ENCODE measurements at regions not wholly inside any gene's neighbourhood (a gene's known extent, or its start where the extent isn't known, plus 50 kb on each side); places are given as distances from the start of the nearest gene placed in this dataset.

DNA sequence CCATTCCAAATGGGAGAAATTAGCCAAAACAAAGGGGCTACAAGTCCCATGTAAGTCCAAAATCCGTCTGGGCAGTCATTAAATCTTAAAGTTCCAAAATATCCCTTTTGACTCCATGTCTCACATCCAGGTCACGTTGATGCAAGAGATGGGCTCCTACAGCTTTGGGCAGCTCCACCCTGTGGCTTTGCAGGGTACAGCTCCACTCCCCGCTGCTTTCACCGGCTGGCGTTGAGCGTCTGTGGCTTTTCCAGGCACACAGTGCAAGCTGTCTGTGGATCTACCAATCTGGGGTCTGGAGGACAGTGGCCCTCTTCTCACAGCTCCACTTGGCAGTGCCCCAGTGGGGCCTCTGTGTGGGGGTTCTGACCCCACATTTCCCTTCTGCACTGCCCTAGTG, 130.2 kb downstream of the TPR start:
- intact Hi-C loops (cut with micrococcal nuclease) (loop anchor here (1.0 kb wide), 1 partner anchor 90 kb away; no protein-coding TSS in a partner anchor), in situ Hi-C loops (cut with MboI) (no loop called here)
- H2AFZ ChIP-seq (ENCODE audit: low read depth, low read length): peak overlapping the region; percentile 57
- H3K79me2 ChIP-seq (ENCODE audit: control insufficient read depth, insufficient read depth, low read length): no peaks in the 10 kb centered on the region
- FAIRE-seq (no peak), ATAC-seq (peak; percentile 99), DNase-seq (ENCODE audit: extremely low read depth in 1 of 4, low spot score in 3 of 4) (peak in 1 of 4 experiments; percentile 55)
- BruUV-seq (replicated peaks): no TSS peak
- no peaks in the 10 kb centered on the region for H3K9me3 ChIP-seq (replicated peaks; ENCODE audit: control insufficient read depth, insufficient read depth, low read depth, low read length)
- ChIA-PET CTCF (ENCODE audit: low intra/inter-chr PET ratio) (no interaction called here), POLR2A (no interaction called here)
- no peak overlapping the region for H3K4me2 ChIP-seq (ENCODE audit: insufficient read depth, low read length)
- no peak overlapping the region for H3K27ac ChIP-seq (ENCODE audit: extremely low read depth, low read depth, low read length)
- H4K20me1 ChIP-seq (replicated peaks; ENCODE audit: control insufficient read depth, insufficient read depth, low read length): no peaks in the 10 kb centered on the region
- H3K4me3 ChIP-seq: no peak overlapping the region
- WGBS (ENCODE audit: insufficient coverage, low coverage, missing lambda C conversion rate): 2% methylated on average over 6 of the region's 6 CpGs
- no peaks in the 10 kb centered on the region for H3K9me1 ChIP-seq (ENCODE audit: control insufficient read depth, insufficient read depth, low read length)
- no peaks in the 10 kb centered on the region for H3K27me3 ChIP-seq (ENCODE audit: control insufficient read depth in 2 of 2, insufficient read depth in 2 of 2, low read length in 2 of 2)
- H3K4me1 ChIP-seq (replicated peaks in 1 of 2; ENCODE audit: control insufficient read depth in 2 of 2, insufficient read depth in 2 of 2, low read length in 2 of 2): no peaks in the 10 kb centered on the region
- no peak overlapping the region for H3K9ac ChIP-seq (ENCODE audit: insufficient read depth in 1 of 2, low read depth in 2 of 2, low read length in 2 of 2)
- H3K36me3 ChIP-seq (ENCODE audit: control insufficient read depth, insufficient read depth, low read length): no peaks in the 10 kb centered on the region
- TF ChIP-seq, protein P1, sequence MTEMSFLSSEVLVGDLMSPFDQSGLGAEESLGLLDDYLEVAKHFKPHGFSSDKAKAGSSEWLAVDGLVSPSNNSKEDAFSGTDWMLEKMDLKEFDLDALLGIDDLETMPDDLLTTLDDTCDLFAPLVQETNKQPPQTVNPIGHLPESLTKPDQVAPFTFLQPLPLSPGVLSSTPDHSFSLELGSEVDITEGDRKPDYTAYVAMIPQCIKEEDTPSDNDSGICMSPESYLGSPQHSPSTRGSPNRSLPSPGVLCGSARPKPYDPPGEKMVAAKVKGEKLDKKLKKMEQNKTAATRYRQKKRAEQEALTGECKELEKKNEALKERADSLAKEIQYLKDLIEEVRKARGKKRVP (CRISPR knock-in tag; IDR thresholded peaks at IDR 0.05): no peak
- TF ChIP-seq RAD21 (CRISPR knock-in tag; conservative IDR thresholded peaks at IDR 0.05 in 1 of 2, IDR thresholded peaks at IDR 0.05 in 1 of 2) (peak; percentile 42 to 76), GABPB1 (CRISPR knock-in tag; IDR thresholded peaks at IDR 0.05) (no peak), LARP7 (IDR thresholded peaks at IDR 0.05) (no peak), ZNF212 (CRISPR knock-in tag; IDR thresholded peaks at IDR 0.05) (no peak), SNRNP70 (optimal IDR thresholded peaks at IDR 0.05; ENCODE audit: low read depth, low read length) (no peak), TOE1 (IDR thresholded peaks at IDR 0.05; ENCODE audit: borderline replicate concordance) (no peak), TOE1 (CRISPR knock-in tag; IDR thresholded peaks at IDR 0.05; ENCODE audit: borderline replicate concordance, low read depth) (no peak), KLF1 (tag; IDR thresholded peaks at IDR 0.05) (no peak), DIDO1 (tag; IDR thresholded peaks at IDR 0.05; ENCODE audit: low read depth) (no peak), NFIC (IDR thresholded peaks at IDR 0.05) (no peak), KLF13 (tag; IDR thresholded peaks at IDR 0.05; ENCODE audit: borderline replicate concordance, low read depth) (no peak), ELF2 (CRISPR knock-in tag; IDR thresholded peaks at IDR 0.05) (no peak), PHF8 (IDR thresholded peaks at IDR 0.05; ENCODE audit: borderline replicate concordance, low read length) (no peak)
- TF ChIP-seq, protein P2, sequence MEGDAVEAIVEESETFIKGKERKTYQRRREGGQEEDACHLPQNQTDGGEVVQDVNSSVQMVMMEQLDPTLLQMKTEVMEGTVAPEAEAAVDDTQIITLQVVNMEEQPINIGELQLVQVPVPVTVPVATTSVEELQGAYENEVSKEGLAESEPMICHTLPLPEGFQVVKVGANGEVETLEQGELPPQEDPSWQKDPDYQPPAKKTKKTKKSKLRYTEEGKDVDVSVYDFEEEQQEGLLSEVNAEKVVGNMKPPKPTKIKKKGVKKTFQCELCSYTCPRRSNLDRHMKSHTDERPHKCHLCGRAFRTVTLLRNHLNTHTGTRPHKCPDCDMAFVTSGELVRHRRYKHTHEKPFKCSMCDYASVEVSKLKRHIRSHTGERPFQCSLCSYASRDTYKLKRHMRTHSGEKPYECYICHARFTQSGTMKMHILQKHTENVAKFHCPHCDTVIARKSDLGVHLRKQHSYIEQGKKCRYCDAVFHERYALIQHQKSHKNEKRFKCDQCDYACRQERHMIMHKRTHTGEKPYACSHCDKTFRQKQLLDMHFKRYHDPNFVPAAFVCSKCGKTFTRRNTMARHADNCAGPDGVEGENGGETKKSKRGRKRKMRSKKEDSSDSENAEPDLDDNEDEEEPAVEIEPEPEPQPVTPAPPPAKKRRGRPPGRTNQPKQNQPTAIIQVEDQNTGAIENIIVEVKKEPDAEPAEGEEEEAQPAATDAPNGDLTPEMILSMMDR (IDR thresholded peaks at IDR 0.05 in 2 of 3, conservative IDR thresholded peaks at IDR 0.05 in 1 of 3; ENCODE audit: insufficient read depth in 2 of 3, low read depth in 1 of 3, low read length in 3 of 3): peak; percentile 52 to 61 (median 60)
- TF ChIP-seq, protein P3, sequence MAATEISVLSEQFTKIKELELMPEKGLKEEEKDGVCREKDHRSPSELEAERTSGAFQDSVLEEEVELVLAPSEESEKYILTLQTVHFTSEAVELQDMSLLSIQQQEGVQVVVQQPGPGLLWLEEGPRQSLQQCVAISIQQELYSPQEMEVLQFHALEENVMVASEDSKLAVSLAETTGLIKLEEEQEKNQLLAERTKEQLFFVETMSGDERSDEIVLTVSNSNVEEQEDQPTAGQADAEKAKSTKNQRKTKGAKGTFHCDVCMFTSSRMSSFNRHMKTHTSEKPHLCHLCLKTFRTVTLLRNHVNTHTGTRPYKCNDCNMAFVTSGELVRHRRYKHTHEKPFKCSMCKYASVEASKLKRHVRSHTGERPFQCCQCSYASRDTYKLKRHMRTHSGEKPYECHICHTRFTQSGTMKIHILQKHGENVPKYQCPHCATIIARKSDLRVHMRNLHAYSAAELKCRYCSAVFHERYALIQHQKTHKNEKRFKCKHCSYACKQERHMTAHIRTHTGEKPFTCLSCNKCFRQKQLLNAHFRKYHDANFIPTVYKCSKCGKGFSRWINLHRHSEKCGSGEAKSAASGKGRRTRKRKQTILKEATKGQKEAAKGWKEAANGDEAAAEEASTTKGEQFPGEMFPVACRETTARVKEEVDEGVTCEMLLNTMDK (IDR thresholded peaks at IDR 0.05; ENCODE audit: borderline replicate concordance, insufficient read depth, low read depth, low read length, poor library complexity, severe bottlenecking): peak; percentile 12

Measured in K562 (cell line).